ENCODE measurements at regions not wholly inside any gene's neighbourhood (a gene's known extent, or its start where the extent isn't known, plus 50 kb on each side); places are given as distances from the start of the nearest gene placed in this dataset.

DNA sequence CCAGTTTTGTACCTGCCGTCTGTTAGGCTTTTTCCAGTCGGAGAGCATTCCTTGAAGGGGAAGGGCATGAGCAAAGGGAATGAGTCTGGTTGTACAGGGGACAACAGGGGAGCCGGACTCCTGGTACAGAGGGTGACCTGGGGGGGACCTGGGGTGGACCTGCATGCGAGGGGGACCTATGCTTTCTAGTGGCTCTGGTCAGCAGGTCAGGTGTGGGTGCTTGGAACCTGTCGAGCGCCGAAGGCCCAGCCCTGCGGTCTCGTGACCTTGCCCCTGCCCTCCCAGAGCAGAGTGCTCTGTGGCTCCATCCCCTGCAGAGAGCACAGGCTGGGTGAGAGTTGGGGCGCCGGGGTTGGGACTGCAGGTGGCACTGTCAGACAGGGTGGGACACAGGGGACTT lies 96.7 kb upstream of the ASAP2 start:
- Histone ChIP-seq H3K27ac (ENCODE audit: low read depth, low read length) (no peak overlapping the region), H3K9me2 (replicated peaks; ENCODE audit: insufficient read depth, low read length) (no peaks in the 10 kb centered on the region), H3K9me3 (ENCODE audit: insufficient read depth, low read length) (no peaks in the 10 kb centered on the region), H3K36me3 (ENCODE audit: low read length) (no peaks in the 10 kb centered on the region), H3K9ac (ENCODE audit: low read length) (no peak overlapping the region), H3K4me3 (ENCODE audit: insufficient read depth, low read length, poor library complexity, severe bottlenecking) (no peak overlapping the region), H3K27me3 (ENCODE audit: low read length) (no peaks in the 10 kb centered on the region), H3K4me2 (ENCODE audit: low read depth, low read length, poor library complexity, severe bottlenecking) (no peak overlapping the region), H3F3A (ENCODE audit: insufficient read depth) (no peaks in the 10 kb centered on the region), H4K20me1 (ENCODE audit: low read depth, low read length) (no peaks in the 10 kb centered on the region), H3K79me2 (ENCODE audit: insufficient read depth, low read length) (no peaks in the 10 kb centered on the region), H2AFZ (ENCODE audit: low read depth, low read length, severe bottlenecking) (no peak overlapping the region)
- no peak for TF ChIP-seq EZH2phosphoT487 (conservative IDR thresholded peaks at IDR 0.05; ENCODE audit: low read length)
- TF ChIP-seq, protein P1, sequence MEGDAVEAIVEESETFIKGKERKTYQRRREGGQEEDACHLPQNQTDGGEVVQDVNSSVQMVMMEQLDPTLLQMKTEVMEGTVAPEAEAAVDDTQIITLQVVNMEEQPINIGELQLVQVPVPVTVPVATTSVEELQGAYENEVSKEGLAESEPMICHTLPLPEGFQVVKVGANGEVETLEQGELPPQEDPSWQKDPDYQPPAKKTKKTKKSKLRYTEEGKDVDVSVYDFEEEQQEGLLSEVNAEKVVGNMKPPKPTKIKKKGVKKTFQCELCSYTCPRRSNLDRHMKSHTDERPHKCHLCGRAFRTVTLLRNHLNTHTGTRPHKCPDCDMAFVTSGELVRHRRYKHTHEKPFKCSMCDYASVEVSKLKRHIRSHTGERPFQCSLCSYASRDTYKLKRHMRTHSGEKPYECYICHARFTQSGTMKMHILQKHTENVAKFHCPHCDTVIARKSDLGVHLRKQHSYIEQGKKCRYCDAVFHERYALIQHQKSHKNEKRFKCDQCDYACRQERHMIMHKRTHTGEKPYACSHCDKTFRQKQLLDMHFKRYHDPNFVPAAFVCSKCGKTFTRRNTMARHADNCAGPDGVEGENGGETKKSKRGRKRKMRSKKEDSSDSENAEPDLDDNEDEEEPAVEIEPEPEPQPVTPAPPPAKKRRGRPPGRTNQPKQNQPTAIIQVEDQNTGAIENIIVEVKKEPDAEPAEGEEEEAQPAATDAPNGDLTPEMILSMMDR (IDR thresholded peaks at IDR 0.05; ENCODE audit: insufficient read depth, low read length, poor library complexity, severe bottlenecking), result no peak

DNA sequence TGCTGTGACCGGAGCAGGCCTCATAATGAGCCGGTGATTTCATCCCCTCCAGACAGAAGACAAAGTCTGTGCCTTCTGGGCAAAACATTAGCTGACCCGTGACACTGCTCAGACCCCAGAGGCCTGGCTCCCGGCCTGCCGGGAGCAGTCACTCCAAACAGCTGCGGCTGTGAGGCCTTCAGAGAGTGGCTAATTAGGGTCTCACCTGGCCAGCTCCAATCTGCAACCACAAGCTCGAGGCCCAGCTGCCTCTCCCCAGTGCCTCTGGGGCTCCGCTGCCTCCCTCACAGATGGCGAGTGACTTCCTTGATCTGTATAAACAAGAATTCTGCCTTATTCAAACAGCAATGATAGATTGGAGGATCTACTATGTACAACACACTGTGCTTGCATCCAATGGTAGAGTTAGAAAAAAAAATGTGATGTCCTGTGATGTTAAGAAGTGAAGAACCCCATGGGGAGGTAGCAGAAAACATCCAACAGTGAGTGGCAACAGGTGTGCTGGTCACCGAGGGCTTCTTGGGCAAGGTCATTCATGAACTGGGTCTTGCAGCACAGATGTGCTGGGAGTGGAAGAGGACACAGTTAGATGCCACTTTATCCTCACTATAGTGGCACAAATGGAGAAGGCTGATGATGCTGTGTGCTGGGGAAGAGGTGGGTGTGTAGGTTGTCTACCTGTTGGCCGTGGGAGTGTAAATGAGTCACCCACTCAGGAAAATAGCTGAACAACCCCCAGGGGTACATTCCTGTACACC lies 98.2 kb upstream of the ASAP2 start:
- H3K9me2 ChIP-seq (replicated peaks; ENCODE audit: insufficient read depth, low read length), result no peaks in the 10 kb centered on the region
- no peaks in the 10 kb centered on the region for H4K20me1 ChIP-seq (ENCODE audit: low read depth, low read length)
- no peaks in the 10 kb centered on the region for H3K9me3 ChIP-seq (ENCODE audit: insufficient read depth, low read length)
- H3K36me3 ChIP-seq (ENCODE audit: low read length), result no peaks in the 10 kb centered on the region
- no peak overlapping the region for H3K27ac ChIP-seq (ENCODE audit: low read depth, low read length)
- H3K9ac ChIP-seq (ENCODE audit: low read length), result no peak overlapping the region
- no peak overlapping the region for H3K4me2 ChIP-seq (ENCODE audit: low read depth, low read length, poor library complexity, severe bottlenecking)
- no peaks in the 10 kb centered on the region for H3K27me3 ChIP-seq (ENCODE audit: low read length)
- no peaks in the 10 kb centered on the region for H3K79me2 ChIP-seq (ENCODE audit: insufficient read depth, low read length)
- no peak overlapping the region for H3K4me3 ChIP-seq (ENCODE audit: insufficient read depth, low read length, poor library complexity, severe bottlenecking)
- H2AFZ ChIP-seq (ENCODE audit: low read depth, low read length, severe bottlenecking), result no peak overlapping the region
- TF ChIP-seq, protein P1 (IDR thresholded peaks at IDR 0.05; ENCODE audit: insufficient read depth, low read length, poor library complexity, severe bottlenecking), result no peak
- no peak for TF ChIP-seq EZH2phosphoT487 (conservative IDR thresholded peaks at IDR 0.05; ENCODE audit: low read length)
- no peaks in the 10 kb centered on the region for H3F3A ChIP-seq (ENCODE audit: insufficient read depth)

DNA sequence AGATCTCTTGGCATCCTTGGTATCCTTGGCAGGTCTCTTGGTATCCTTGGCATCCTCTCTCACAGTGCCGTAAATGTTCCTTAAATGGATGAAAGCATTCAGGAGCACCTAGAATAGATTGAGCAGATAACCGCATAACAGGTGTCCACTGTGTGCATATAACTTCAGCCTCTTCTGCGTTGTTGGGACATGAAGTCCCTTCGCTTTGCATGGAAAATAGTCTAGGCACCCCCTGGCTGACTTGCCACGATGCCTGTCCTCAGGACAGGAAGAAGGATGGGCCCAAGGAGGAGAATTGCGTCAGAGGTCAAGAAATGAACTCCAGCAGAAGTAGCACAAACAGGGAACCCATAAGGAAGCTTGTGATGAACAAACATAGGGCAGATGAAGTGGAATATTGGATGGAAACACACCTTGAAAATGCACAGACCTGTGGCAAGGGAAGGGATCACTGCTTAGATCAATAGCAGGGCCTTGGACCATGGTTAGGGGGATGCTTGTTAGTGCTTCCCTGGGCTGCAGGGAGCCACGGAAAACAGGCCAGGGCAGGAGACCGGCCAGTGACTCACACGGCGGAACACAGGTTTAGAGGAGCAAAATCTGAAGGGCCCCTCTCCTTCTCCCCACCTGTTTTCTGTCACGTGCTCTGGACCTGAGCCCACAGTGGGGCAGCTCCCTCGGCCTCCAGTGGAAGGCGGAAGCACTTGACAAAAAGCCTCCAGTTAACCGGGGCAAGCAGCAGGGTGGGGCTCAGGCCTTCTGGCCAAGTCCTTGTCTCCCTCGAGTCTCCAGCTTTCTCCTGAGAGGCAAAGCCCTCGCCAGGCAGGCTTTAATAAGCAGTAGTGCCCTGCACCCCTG lies 99.2 kb upstream of the ASAP2 start:
- Histone ChIP-seq H3K36me3 (ENCODE audit: low read length) (no peaks in the 10 kb centered on the region), H3K4me2 (ENCODE audit: low read depth, low read length, poor library complexity, severe bottlenecking) (no peak overlapping the region), H3K9me2 (replicated peaks; ENCODE audit: insufficient read depth, low read length) (no peaks in the 10 kb centered on the region), H2AFZ (ENCODE audit: low read depth, low read length, severe bottlenecking) (no peak overlapping the region), H3K9me3 (ENCODE audit: insufficient read depth, low read length) (no peaks in the 10 kb centered on the region), H3F3A (ENCODE audit: insufficient read depth) (no peaks in the 10 kb centered on the region), H4K20me1 (ENCODE audit: low read depth, low read length) (no peaks in the 10 kb centered on the region), H3K27me3 (ENCODE audit: low read length) (no peaks in the 10 kb centered on the region), H3K27ac (ENCODE audit: low read depth, low read length) (no peak overlapping the region), H3K79me2 (ENCODE audit: insufficient read depth, low read length) (no peaks in the 10 kb centered on the region), H3K9ac (ENCODE audit: low read length) (no peak overlapping the region), H3K4me3 (ENCODE audit: insufficient read depth, low read length, poor library complexity, severe bottlenecking) (no peak overlapping the region)
- no peak for TF ChIP-seq EZH2phosphoT487 (conservative IDR thresholded peaks at IDR 0.05; ENCODE audit: low read length)
- TF ChIP-seq, protein P1 (IDR thresholded peaks at IDR 0.05; ENCODE audit: insufficient read depth, low read length, poor library complexity, severe bottlenecking), result no peak
